Activated CD4-positive, alpha-beta memory T cell treated with anti-CD3 and anti-CD28 coated beads for 36 hours (primary cell): ENCODE measurements at regions not wholly inside any gene's neighbourhood (a gene's known extent, or its start where the extent isn't known, plus 50 kb on each side); places are given as distances from the start of the nearest gene placed in this dataset.

ENCODE experiments used
- CTCF ChIA-PET: fragments of 350-600 bp; sonication (Branson Sonifier 250); formaldehyde crosslinking; loops from one replicate; lab custom pipeline; 2021; ENCODE audit warnings: antibody characterized with exemption, inconsistent platforms; lab: Charles Lee
- POLR2A ChIA-PET: fragments of 350-600 bp; sonication (Branson Sonifier 250); formaldehyde crosslinking; loops from one replicate; lab custom pipeline; 2021; ENCODE audit warnings: antibody characterized with exemption; lab: Charles Lee
- DNase-seq: peaks from one replicate; pipeline ENCODE4 v3.0.0-alpha.2; 2020
- H3K27ac Mint-ChIP-seq: one replicate; pipeline ENCODE4 v1.8.0; 2021; ENCODE audit warnings: mixed read lengths
- H3K27me3 Mint-ChIP-seq: one replicate; pipeline ENCODE4 v1.8.0; 2021; ENCODE audit warnings: mixed read lengths
- H3K36me3 Mint-ChIP-seq: one replicate; pipeline ENCODE4 v1.8.0; 2021; ENCODE audit warnings: mixed read lengths
- H3K4me1 Mint-ChIP-seq: one replicate; pipeline ENCODE4 v1.8.0; 2021; ENCODE audit warnings: low read depth, mixed read lengths
- H3K4me3 Mint-ChIP-seq: one replicate; pipeline ENCODE4 v1.8.0; 2021; ENCODE audit warnings: mild to moderate bottlenecking, mixed read lengths
- H3K9me3 Mint-ChIP-seq: one replicate; pipeline ENCODE4 v1.8.0; 2021; ENCODE audit warnings: mixed read lengths
- intact Hi-C: fragments of 100-400 bp; cut with micrococcal nuclease; formaldehyde crosslinking; loops from one replicate; pipeline ENCODE4 v1.15.1; 2023

GRCh38 chr16:6857575-6857974, 475.1 kb upstream of the RBFOX1 start:
- intact Hi-C loops = no loop called here
- ChIA-PET CTCF (no interaction called here), POLR2A (no interaction called here)
- no peak for DNase-seq
- no peak overlapping the region for H3K4me3 Mint-ChIP-seq
- H3K27me3 Mint-ChIP-seq = no peaks in the 10 kb centered on the region
- no peak overlapping the region for H3K27ac Mint-ChIP-seq
- H3K9me3 Mint-ChIP-seq = peaks cover 20% of the 10 kb centered on the region
- H3K4me1 Mint-ChIP-seq = no peaks in the 10 kb centered on the region
- H3K36me3 Mint-ChIP-seq = no peaks in the 10 kb centered on the region

- no peaks in the 10 kb centered on the region for H3K36me3 Mint-ChIP-seq
- ChIA-PET CTCF (no interaction called here), POLR2A (no interaction called here)
- DNase-seq = no peak
- no peaks in the 10 kb centered on the region for H3K27me3 Mint-ChIP-seq
- H3K27ac Mint-ChIP-seq = no peak overlapping the region
- peaks cover 22% of the 10 kb centered on the region for H3K9me3 Mint-ChIP-seq
- H3K4me1 Mint-ChIP-seq = no peaks in the 10 kb centered on the region
- H3K4me3 Mint-ChIP-seq = no peak overlapping the region
- intact Hi-C loops = no loop called here
Observed at GRCh38 chr16:6856578-6856977, 476.1 kb upstream of the RBFOX1 start.

GRCh38 chr16:6853565-6853964, 479.1 kb upstream of the RBFOX1 start:
- Mint-ChIP-seq H3K36me3 (no peaks in the 10 kb centered on the region), H3K9me3 (peaks cover 25% of the 10 kb centered on the region)

GRCh38 chr16:6852643-6853225, 479.9 kb upstream of the RBFOX1 start:
- intact Hi-C loops = no loop called here

More at GRCh38 chr16:6853565-6853964, 479.1 kb upstream of the RBFOX1 start:
- intact Hi-C loops = no loop called here
- ChIA-PET CTCF (no interaction called here), POLR2A (no interaction called here)
- H3K27me3 Mint-ChIP-seq = no peaks in the 10 kb centered on the region
- no peak overlapping the region for H3K4me3 Mint-ChIP-seq
- H3K27ac Mint-ChIP-seq = no peak overlapping the region
- DNase-seq = no peak
- H3K4me1 Mint-ChIP-seq = no peaks in the 10 kb centered on the region

GRCh38 chr16:6846452-6846851, 486.2 kb upstream of the RBFOX1 start:
- ChIA-PET POLR2A (no interaction called here), CTCF (no interaction called here)
- Mint-ChIP-seq H3K27me3 (no peaks in the 10 kb centered on the region), H3K36me3 (no peaks in the 10 kb centered on the region), H3K27ac (no peak overlapping the region), H3K4me3 (no peak overlapping the region), H3K4me1 (no peaks in the 10 kb centered on the region), H3K9me3 (peaks cover 43% of the 10 kb centered on the region)
- no peak for DNase-seq
- intact Hi-C loops = no loop called here

More at GRCh38 chr16:6852643-6853225, 479.9 kb upstream of the RBFOX1 start:
- no peak for DNase-seq
- Mint-ChIP-seq H3K27ac (no peak overlapping the region), H3K27me3 (no peaks in the 10 kb centered on the region), H3K4me1 (no peaks in the 10 kb centered on the region), H3K9me3 (peaks cover 25% of the 10 kb centered on the region), H3K4me3 (no peak overlapping the region), H3K36me3 (no peaks in the 10 kb centered on the region)
- ChIA-PET POLR2A (no interaction called here), CTCF (no interaction called here)

GRCh38 chr16:6841392-6841791, 491.3 kb upstream of the RBFOX1 start:
- ChIA-PET CTCF (no interaction called here), POLR2A (no interaction called here)
- no peak overlapping the region for H3K27ac Mint-ChIP-seq
- peaks cover 44% of the 10 kb centered on the region for H3K9me3 Mint-ChIP-seq
- no peak overlapping the region for H3K4me3 Mint-ChIP-seq
- no peaks in the 10 kb centered on the region for H3K4me1 Mint-ChIP-seq
- DNase-seq = no peak
- intact Hi-C loops = no loop called here
- no peaks in the 10 kb centered on the region for H3K36me3 Mint-ChIP-seq
- no peaks in the 10 kb centered on the region for H3K27me3 Mint-ChIP-seq

GRCh38 chr16:6837722-6838121, 494.9 kb upstream of the RBFOX1 start:
- CTCF ChIA-PET = no interaction called here
- DNase-seq = no peak
- no peaks in the 10 kb centered on the region for H3K4me1 Mint-ChIP-seq
- intact Hi-C loops = no loop called here
- H3K36me3 Mint-ChIP-seq = no peaks in the 10 kb centered on the region
- no peak overlapping the region for H3K4me3 Mint-ChIP-seq
- no peak overlapping the region for H3K27ac Mint-ChIP-seq
- POLR2A ChIA-PET = no interaction called here
- H3K9me3 Mint-ChIP-seq = peaks cover 32% of the 10 kb centered on the region
- H3K27me3 Mint-ChIP-seq = no peaks in the 10 kb centered on the region

GRCh38 chr16:6836766-6837165, 495.9 kb upstream of the RBFOX1 start:
- intact Hi-C loops = no loop called here
- Mint-ChIP-seq H3K36me3 (no peaks in the 10 kb centered on the region), H3K4me3 (no peak overlapping the region), H3K27ac (no peak overlapping the region), H3K4me1 (no peaks in the 10 kb centered on the region), H3K27me3 (no peaks in the 10 kb centered on the region), H3K9me3 (peaks cover 32% of the 10 kb centered on the region)
- CTCF ChIA-PET = no interaction called here
- POLR2A ChIA-PET = no interaction called here
- DNase-seq = no peak

- no peak overlapping the region for H3K4me3 Mint-ChIP-seq
- no peaks in the 10 kb centered on the region for H3K27me3 Mint-ChIP-seq
- CTCF ChIA-PET = no interaction called here
- no peaks in the 10 kb centered on the region for H3K36me3 Mint-ChIP-seq
- H3K27ac Mint-ChIP-seq = no peak overlapping the region
- H3K4me1 Mint-ChIP-seq = no peaks in the 10 kb centered on the region
- DNase-seq = no peak
- intact Hi-C loops = no loop called here
- peaks cover 28% of the 10 kb centered on the region for H3K9me3 Mint-ChIP-seq
- POLR2A ChIA-PET = no interaction called here
Observed at GRCh38 chr16:6835941-6836340, 496.7 kb upstream of the RBFOX1 start.

- Mint-ChIP-seq H3K4me3 (no peak overlapping the region), H3K27me3 (no peaks in the 10 kb centered on the region), H3K27ac (no peak overlapping the region), H3K36me3 (no peaks in the 10 kb centered on the region), H3K4me1 (no peaks in the 10 kb centered on the region), H3K9me3 (peaks cover 28% of the 10 kb centered on the region)
- intact Hi-C loops = no loop called here
- ChIA-PET CTCF (no interaction called here), POLR2A (no interaction called here)
- DNase-seq = no peak
Observed at GRCh38 chr16:6835516-6835915, 497.1 kb upstream of the RBFOX1 start.

- peaks cover 24% of the 10 kb centered on the region for H3K9me3 Mint-ChIP-seq
Observed at GRCh38 chr16:6828690-6829089, 504.0 kb upstream of the RBFOX1 start.

GRCh38 chr16:6827931-6828330, 504.7 kb upstream of the RBFOX1 start:
- CTCF ChIA-PET = no interaction called here
- Mint-ChIP-seq H3K9me3 (peaks cover 24% of the 10 kb centered on the region), H3K27ac (no peak overlapping the region), H3K36me3 (no peaks in the 10 kb centered on the region), H3K27me3 (no peaks in the 10 kb centered on the region), H3K4me1 (no peaks in the 10 kb centered on the region), H3K4me3 (no peak overlapping the region)
- POLR2A ChIA-PET = no interaction called here
- no peak for DNase-seq
- intact Hi-C loops = no loop called here

More at GRCh38 chr16:6828690-6829089, 504.0 kb upstream of the RBFOX1 start:
- Mint-ChIP-seq H3K36me3 (no peaks in the 10 kb centered on the region), H3K4me3 (no peak overlapping the region), H3K27me3 (no peaks in the 10 kb centered on the region), H3K27ac (no peak overlapping the region), H3K4me1 (no peaks in the 10 kb centered on the region)
- intact Hi-C loops = no loop called here
- ChIA-PET POLR2A (no interaction called here), CTCF (no interaction called here)
- DNase-seq = no peak

- no peak for DNase-seq
- POLR2A ChIA-PET = no interaction called here
- intact Hi-C loops = no loop called here
- H3K9me3 Mint-ChIP-seq = peaks cover 24% of the 10 kb centered on the region
- no peaks in the 10 kb centered on the region for H3K36me3 Mint-ChIP-seq
- H3K4me1 Mint-ChIP-seq = no peaks in the 10 kb centered on the region
- H3K27me3 Mint-ChIP-seq = no peaks in the 10 kb centered on the region
- CTCF ChIA-PET = no interaction called here
- no peak overlapping the region for H3K4me3 Mint-ChIP-seq
- H3K27ac Mint-ChIP-seq = no peak overlapping the region
Observed at GRCh38 chr16:6827267-6827666, 505.4 kb upstream of the RBFOX1 start.
